H9 (cell line): ENCODE measurements at regions not wholly inside any gene's neighbourhood (a gene's known extent, or its start where the extent isn't known, plus 50 kb on each side); places are given as distances from the start of the nearest gene placed in this dataset.

Source experiments
- DNase-seq: peaks from one replicate; pipeline ENCODE4 v3.0.0-alpha.2; 2017
- H2AFZ ChIP-seq: one replicate; pipeline ENCODE4 v1.6.1; 2013; ENCODE audit warnings: mild to moderate bottlenecking, low read length, control low read depth, moderate library complexity
- H2AK5ac ChIP-seq: 2 replicates; pipeline ENCODE4 v1.6.1; 2013; ENCODE audit warnings: low read length, control low read depth, mixed read lengths; ENCODE audit not compliant: insufficient read length
- H2BK120ac ChIP-seq: one replicate; pipeline ENCODE4 v1.6.1; 2013; ENCODE audit warnings: low read depth, mild to moderate bottlenecking, low read length, control low read depth, inconsistent platforms; ENCODE audit not compliant: poor library complexity, severe bottlenecking
- H2BK12ac ChIP-seq: 2 replicates; pipeline ENCODE4 v1.6.1; 2013; ENCODE audit warnings: low read length, control low read depth, mixed read lengths, low read depth; ENCODE audit not compliant: insufficient read length
- H2BK15ac ChIP-seq: 2 replicates; pipeline ENCODE4 v1.6.1; 2013; ENCODE audit warnings: low read depth, low read length, control low read depth
- H2BK20ac ChIP-seq: one replicate; pipeline ENCODE4 v1.6.1; 2013; ENCODE audit warnings: low read depth, mild to moderate bottlenecking, low read length, control low read depth, inconsistent platforms; ENCODE audit not compliant: poor library complexity, severe bottlenecking
- H2BK5ac ChIP-seq: 2 replicates; pipeline ENCODE4 v1.6.1; 2013; ENCODE audit warnings: low read length, control low read depth, mixed read lengths; ENCODE audit not compliant: insufficient read length
- H3K14ac ChIP-seq: 2 replicates; pipeline ENCODE4 v1.6.1; 2013; ENCODE audit warnings: low read length, control low read depth; ENCODE audit not compliant: insufficient read depth
- H3K18ac ChIP-seq: 2 replicates; pipeline ENCODE4 v1.6.1; 2013; ENCODE audit warnings: low read depth, mild to moderate bottlenecking, mixed read lengths, low read length, control low read depth; ENCODE audit not compliant: insufficient read length
- H3K23ac ChIP-seq: 2 replicates; pipeline ENCODE4 v1.6.1; 2013; ENCODE audit warnings: low read length, control low read depth, mixed read lengths, low read depth; ENCODE audit not compliant: insufficient read length
- H3K23me2 ChIP-seq: 2 replicates; pipeline ENCODE4 v1.6.1; 2013; ENCODE audit warnings: low read depth, mild to moderate bottlenecking, mixed read lengths, low read length, control low read depth; ENCODE audit not compliant: insufficient read length, poor library complexity, severe bottlenecking
- H3K27ac ChIP-seq: 2 replicates; pipeline ENCODE4 v1.5.1; 2013; ENCODE audit warnings: low read length, control low read depth, mixed read lengths, low read depth; ENCODE audit not compliant: insufficient read length
- H3K27me3 ChIP-seq: 2 replicates; pipeline ENCODE4 v1.6.1; 2013; ENCODE audit warnings: low read length, control low read depth, inconsistent platforms; ENCODE audit not compliant: insufficient read depth
- H3K4ac ChIP-seq: 2 replicates; pipeline ENCODE4 v1.6.1; 2013; ENCODE audit warnings: low read depth, mild to moderate bottlenecking, control low read depth, inconsistent platforms, low read length, moderate library complexity
- H3K4me1 ChIP-seq: 2 replicates; pipeline ENCODE4 v1.6.1; 2013; ENCODE audit warnings: low read length, control low read depth, inconsistent platforms; ENCODE audit not compliant: insufficient read depth
- H3K4me2 ChIP-seq: 2 replicates; pipeline ENCODE4 v1.6.1; 2013; ENCODE audit warnings: low read length, control low read depth, mixed read lengths; ENCODE audit not compliant: insufficient read length, insufficient read depth
- H3K56ac ChIP-seq: 2 replicates; pipeline ENCODE4 v1.6.1; 2013; ENCODE audit warnings: low read depth, mild to moderate bottlenecking, mixed read lengths, low read length, control low read depth; ENCODE audit not compliant: insufficient read length
- H3K79me1 ChIP-seq: 2 replicates; pipeline ENCODE4 v1.6.1; 2013; ENCODE audit warnings: low read depth, mild to moderate bottlenecking, moderate library complexity, low read length, control low read depth, inconsistent platforms; ENCODE audit not compliant: insufficient read depth, poor library complexity, severe bottlenecking
- H3K79me2 ChIP-seq: 2 replicates; pipeline ENCODE4 v1.6.1; 2013; ENCODE audit warnings: low read length, control low read depth, inconsistent platforms; ENCODE audit not compliant: insufficient read depth
- H3K9ac ChIP-seq: 2 replicates; pipeline ENCODE4 v1.6.1; 2013; ENCODE audit warnings: low read length, control low read depth, mixed read lengths; ENCODE audit not compliant: insufficient read length; ENCODE audit errors: extremely low read depth
- H3K9me3 ChIP-seq: one replicate; pipeline ENCODE4 v1.6.1; 2013; ENCODE audit warnings: low read depth, low read length, inconsistent platforms; ENCODE audit not compliant: control insufficient read depth
- H3T11ph ChIP-seq: one replicate; pipeline ENCODE4 v1.6.1; 2013; ENCODE audit warnings: mild to moderate bottlenecking, low read length, control low read depth, inconsistent platforms
- H4K20me1 ChIP-seq: one replicate; pipeline ENCODE4 v1.6.1; 2013; ENCODE audit not compliant: control insufficient read depth, insufficient read length, insufficient read depth
- H4K5ac ChIP-seq: 2 replicates; pipeline ENCODE4 v1.6.1; 2013; ENCODE audit warnings: low read depth, mild to moderate bottlenecking, mixed read lengths, low read length, control low read depth; ENCODE audit not compliant: insufficient read length
- H4K8ac ChIP-seq: replicated peaks from 2 replicates; pipeline ENCODE4 v1.6.1; 2013; ENCODE audit warnings: low read length, control low read depth, mixed read lengths, low read depth; ENCODE audit not compliant: insufficient read length
- H4K91ac ChIP-seq: 2 replicates; pipeline ENCODE4 v1.6.1; 2013; ENCODE audit warnings: low read depth, mild to moderate bottlenecking, moderate library complexity, mixed read lengths, low read length, control low read depth; ENCODE audit not compliant: insufficient read length
- H3K27ac Mint-ChIP-seq, 3 experiments: 2 replicates in 2 of 3; 3 replicates in 1 of 3; pipeline ENCODE4 v1.8.0; 2020 to 2021; ENCODE audit warnings: mixed read lengths in 3 of 3, mild to moderate bottlenecking in 1 of 3, moderate library complexity in 1 of 3
- H3K27me3 Mint-ChIP-seq: 2 replicates; pipeline ENCODE4 v1.8.0; 2021; ENCODE audit warnings: low read depth, mild to moderate bottlenecking, moderate library complexity, mixed read lengths
- H3K36me3 Mint-ChIP-seq, 3 experiments: 2 replicates in 2 of 3; 3 replicates in 1 of 3; pipeline ENCODE4 v1.8.0; 2020 to 2021; ENCODE audit warnings: low read depth in 3 of 3, mixed read lengths in 3 of 3; ENCODE audit not compliant: insufficient read depth in 1 of 3
- H3K4me1 Mint-ChIP-seq, 2 experiments: 2 replicates each; pipeline ENCODE4 v1.8.0; 2020; ENCODE audit warnings: mixed read lengths in 2 of 2
- H3K4me3 Mint-ChIP-seq, 2 experiments: 2 replicates in 1 of 2; 3 replicates in 1 of 2; pipeline ENCODE4 v1.8.0; 2020 to 2021; ENCODE audit warnings: mild to moderate bottlenecking in 2 of 2, mixed read lengths in 2 of 2, moderate library complexity in 1 of 2
- H3K9me3 Mint-ChIP-seq, 2 experiments: 2 replicates in 1 of 2; 3 replicates in 1 of 2; pipeline ENCODE4 v1.8.0; 2020; ENCODE audit warnings: mild to moderate bottlenecking in 2 of 2, mixed read lengths in 2 of 2, moderate library complexity in 1 of 2
- WGBS: extraction: QIAGEN DNeasy Blood & Tissue Kit; methylation state at CpG from one replicate; pipeline ENCODE4 v1.1.7; 2013; ENCODE audit warnings: missing lambda C conversion rate, low lambda C conversion rate, mixed read lengths; ENCODE audit not compliant: insufficient read length; ENCODE audit errors: extremely low coverage; 5-methylcytosine and 5-hydroxymethylcytosine counted together
- TF ChIP-seq, protein P1 (sequence below): fragments of 200-600 bp; sonication (generic); conservative IDR thresholded peaks from 3 replicates; pipeline ENCODE4 v1.8.0; 2021; ENCODE audit warnings: antibody characterized with exemption, mild to moderate bottlenecking

DNA sequence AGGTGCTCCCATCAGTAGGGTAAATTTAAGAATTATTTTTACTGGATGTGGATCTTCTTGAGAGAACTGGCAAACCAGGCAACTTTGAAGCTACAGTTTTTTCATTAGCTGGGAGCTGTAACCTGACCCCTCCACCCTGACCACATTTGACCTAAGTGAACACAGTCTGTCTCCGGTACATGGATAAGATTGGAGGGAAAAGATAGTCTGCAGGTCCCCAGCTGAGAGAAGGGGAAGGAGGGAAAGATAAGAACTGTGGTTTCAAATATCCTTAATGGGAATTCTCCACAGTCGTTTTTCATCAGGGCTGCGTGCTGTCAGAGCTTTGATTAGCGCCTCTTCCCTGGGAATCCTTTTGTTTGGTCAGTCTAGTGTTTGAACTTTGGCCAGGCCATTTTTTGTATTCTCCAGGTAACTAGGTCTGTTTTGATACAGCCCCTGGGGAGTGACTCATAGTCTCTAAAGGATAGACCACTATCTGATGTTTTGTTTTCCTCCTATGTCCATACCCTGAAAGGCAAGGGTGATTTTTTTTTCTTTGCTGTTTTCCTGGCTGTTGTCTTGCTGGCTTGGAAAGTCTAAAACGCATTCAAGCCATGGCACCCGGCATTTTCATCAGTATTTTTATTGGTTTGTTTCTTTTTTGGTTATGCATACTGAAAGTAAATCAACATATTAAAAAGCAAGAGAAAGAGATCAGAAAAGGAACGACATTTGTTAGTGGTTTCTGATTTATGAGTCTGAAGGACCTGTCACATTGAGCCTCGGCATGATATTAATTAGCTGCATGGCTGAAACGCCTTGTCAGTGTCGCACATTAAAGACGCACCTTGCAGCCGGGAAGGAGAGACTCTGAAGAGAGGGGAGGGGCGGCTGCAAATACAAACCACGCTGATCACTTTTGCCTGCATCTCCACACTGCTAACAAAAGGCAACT lies 183.4 kb upstream of the FN1 start:
- Histone ChIP-seq H3K56ac (no peak overlapping the region), H3K23me2 (no peaks in the 10 kb centered on the region), H3T11ph (no peak overlapping the region), H2BK12ac (no peak overlapping the region), H2BK15ac (no peak overlapping the region), H2BK20ac (no peak overlapping the region), H3K9me3 (peaks cover 10% of the 10 kb centered on the region), H3K9ac (no peak overlapping the region), H3K27me3 (no peaks in the 10 kb centered on the region), H2AK5ac (no peak overlapping the region), H3K79me1 (no peaks in the 10 kb centered on the region), H4K91ac (no peak overlapping the region), H3K4me2 (no peak overlapping the region), H3K4ac (no peak overlapping the region), H4K20me1 (no peaks in the 10 kb centered on the region), H3K27ac (no peak overlapping the region), H2AFZ (no peak overlapping the region), H3K18ac (no peak overlapping the region), H2BK5ac (no peak overlapping the region), H4K8ac (no peak overlapping the region), H2BK120ac (no peak overlapping the region), H4K5ac (no peak overlapping the region), H3K23ac (no peak overlapping the region), H3K79me2 (no peaks in the 10 kb centered on the region), H3K14ac (no peak overlapping the region), H3K4me1 (peaks cover 2% of the 10 kb centered on the region; the same call in 1 of the 2 replicates)
- no peak for DNase-seq
- TF ChIP-seq, protein P1, sequence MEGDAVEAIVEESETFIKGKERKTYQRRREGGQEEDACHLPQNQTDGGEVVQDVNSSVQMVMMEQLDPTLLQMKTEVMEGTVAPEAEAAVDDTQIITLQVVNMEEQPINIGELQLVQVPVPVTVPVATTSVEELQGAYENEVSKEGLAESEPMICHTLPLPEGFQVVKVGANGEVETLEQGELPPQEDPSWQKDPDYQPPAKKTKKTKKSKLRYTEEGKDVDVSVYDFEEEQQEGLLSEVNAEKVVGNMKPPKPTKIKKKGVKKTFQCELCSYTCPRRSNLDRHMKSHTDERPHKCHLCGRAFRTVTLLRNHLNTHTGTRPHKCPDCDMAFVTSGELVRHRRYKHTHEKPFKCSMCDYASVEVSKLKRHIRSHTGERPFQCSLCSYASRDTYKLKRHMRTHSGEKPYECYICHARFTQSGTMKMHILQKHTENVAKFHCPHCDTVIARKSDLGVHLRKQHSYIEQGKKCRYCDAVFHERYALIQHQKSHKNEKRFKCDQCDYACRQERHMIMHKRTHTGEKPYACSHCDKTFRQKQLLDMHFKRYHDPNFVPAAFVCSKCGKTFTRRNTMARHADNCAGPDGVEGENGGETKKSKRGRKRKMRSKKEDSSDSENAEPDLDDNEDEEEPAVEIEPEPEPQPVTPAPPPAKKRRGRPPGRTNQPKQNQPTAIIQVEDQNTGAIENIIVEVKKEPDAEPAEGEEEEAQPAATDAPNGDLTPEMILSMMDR = no peak
- Mint-ChIP-seq H3K36me3 (peaks cover 10 to 17% (median 15%) of the 10 kb centered on the region in 3 experiments), H3K4me3 (no peak overlapping the region; a peak in 1 of 5 replicates), H3K27ac (peak overlapping the region in 1 of 3 experiments; percentile 41; a peak in 2 of 7 replicates), H3K27me3 (peaks cover 3% of the 10 kb centered on the region), H3K9me3 (peaks cover 14 to 17% of the 10 kb centered on the region in 2 experiments), H3K4me1 (peaks cover 19% of the 10 kb centered on the region in 2 experiments)
- no CpG with 5 or more reads among the region's 14 CpGs for WGBS
